CD14-positive monocyte (primary cell): ENCODE measurements at regions not wholly inside any gene's neighbourhood (a gene's known extent, or its start where the extent isn't known, plus 50 kb on each side); places are given as distances from the start of the nearest gene placed in this dataset.

ENCODE experiments used
- DNase-seq, 3 donors: peaks; one replicate each; pipeline ENCODE4 v3.0.0-alpha.2; 2011 to 2022
- H2AFZ ChIP-seq: 2 replicates; pipeline ENCODE4 v1.6.0; 2012; ENCODE audit warnings: mild to moderate bottlenecking, low read depth, low read length, inconsistent platforms; ENCODE audit not compliant: insufficient read depth, poor library complexity, severe bottlenecking
- H3K27ac ChIP-seq, 2 donors: 1 replicate in 1 of 2; 2 replicates in 1 of 2; pipeline ENCODE4 v1.5.1; 2012 to 2013; ENCODE audit warnings: low read length in 2 of 2, control low read depth in 1 of 2, inconsistent platforms in 1 of 2, low read depth in 1 of 2, mild to moderate bottlenecking in 1 of 2
- H3K27me3 ChIP-seq, 2 donors: one replicate each; pipeline versions ENCODE4 v1.6.0 to v1.6.1; 2011 to 2013; ENCODE audit warnings: low read length in 2 of 2; ENCODE audit not compliant: control insufficient read depth in 2 of 2, insufficient read depth in 2 of 2
- H3K36me3 ChIP-seq, 2 donors: replicated peaks in 1 of 2; 1 replicate in 1 of 2; 2 replicates in 1 of 2; pipeline versions ENCODE4 v1.5.1 to v1.6.1; 2012 to 2013; ENCODE audit warnings: low read length in 2 of 2, control low read depth in 1 of 2, inconsistent platforms in 1 of 2, mild to moderate bottlenecking in 1 of 2; ENCODE audit not compliant: insufficient read depth in 2 of 2, control insufficient read depth in 1 of 2
- H3K4me1 ChIP-seq, 2 donors: 1 replicate in 1 of 2; 2 replicates in 1 of 2; pipeline versions ENCODE4 v1.5.1 to v1.6.1; 2012 to 2013; ENCODE audit warnings: low read length in 2 of 2, control low read depth in 1 of 2, inconsistent platforms in 1 of 2, mild to moderate bottlenecking in 1 of 2, moderate library complexity in 1 of 2; ENCODE audit not compliant: insufficient read depth in 2 of 2, control insufficient read depth in 1 of 2
- H3K4me2 ChIP-seq: replicated peaks from 2 replicates; pipeline ENCODE3; 2012; ENCODE audit warnings: low read length, moderate library complexity, mild to moderate bottlenecking; ENCODE audit not compliant: poor library complexity, severe bottlenecking; ENCODE audit errors: extremely low read depth
- H3K4me3 ChIP-seq, 3 experiments: fragments of 200-600 bp in 1 of 3; sonication (generic) in 1 of 3; replicated peaks in 1 of 3; 1 replicate in 2 of 3; 2 replicates in 1 of 3; pipeline ENCODE4 v1.5.1; 2011 to 2013; ENCODE audit warnings: low read length in 3 of 3, mild to moderate bottlenecking in 3 of 3, control low read depth in 2 of 3, low read depth in 2 of 3, inconsistent platforms in 1 of 3, moderate library complexity in 1 of 3
- H3K79me2 ChIP-seq: 2 replicates; pipeline ENCODE4 v1.6.0; 2012; ENCODE audit warnings: mild to moderate bottlenecking, control low read depth, inconsistent platforms, low read length, moderate library complexity; ENCODE audit not compliant: insufficient read depth
- H3K9ac ChIP-seq: 2 replicates; pipeline ENCODE4 v1.6.0; 2017; ENCODE audit warnings: low read length, mild to moderate bottlenecking; ENCODE audit not compliant: insufficient read depth, poor library complexity, severe bottlenecking
- H3K9me3 ChIP-seq, 2 donors: replicated peaks in 1 of 2; 1 replicate in 1 of 2; 2 replicates in 1 of 2; pipeline versions ENCODE4 v1.5.1 to v1.6.1; 2012 to 2013; ENCODE audit warnings: low read length in 2 of 2, control low read depth in 1 of 2; ENCODE audit not compliant: control insufficient read depth in 1 of 2, insufficient read depth in 1 of 2
- H4K20me1 ChIP-seq: 2 replicates; pipeline ENCODE4 v1.6.0; 2012; ENCODE audit warnings: mild to moderate bottlenecking, low read length, control low read depth, moderate library complexity; ENCODE audit not compliant: insufficient read depth
- H3K27ac Mint-ChIP-seq, 7 donors: one replicate each; pipeline ENCODE4 v1.8.0; 2020; ENCODE audit warnings: mild to moderate bottlenecking in 7 of 7, mixed read lengths in 7 of 7, moderate library complexity in 6 of 7, inconsistent platforms in 2 of 7
- H3K27me3 Mint-ChIP-seq, 3 donors: one replicate each; pipeline ENCODE4 v1.8.0; 2021 to 2022; ENCODE audit warnings: low read depth in 3 of 3, mild to moderate bottlenecking in 3 of 3, mixed read lengths in 3 of 3, moderate library complexity in 3 of 3, inconsistent platforms in 1 of 3
- H3K36me3 Mint-ChIP-seq, 2 donors: one replicate each; pipeline ENCODE4 v1.8.0; 2020; ENCODE audit warnings: mixed read lengths in 2 of 2, inconsistent platforms in 1 of 2, mild to moderate bottlenecking in 1 of 2
- H3K4me1 Mint-ChIP-seq: one replicate; pipeline ENCODE4 v1.8.0; 2020; ENCODE audit warnings: mild to moderate bottlenecking, mixed read lengths
- H3K4me3 Mint-ChIP-seq, 2 donors: one replicate each; pipeline ENCODE4 v1.8.0; 2020; ENCODE audit warnings: mild to moderate bottlenecking in 2 of 2, mixed read lengths in 2 of 2, moderate library complexity in 1 of 2
- H3K9me3 Mint-ChIP-seq, 7 donors: one replicate each; pipeline ENCODE4 v1.8.0; 2020 to 2022; ENCODE audit warnings: mixed read lengths in 7 of 7, mild to moderate bottlenecking in 6 of 7, moderate library complexity in 6 of 7, inconsistent platforms in 2 of 7
- WGBS: methylation state at CpG from one replicate; pipeline ENCODE4 v1.1.5; 2013; ENCODE audit warnings: missing lambda C conversion rate; ENCODE audit not compliant: insufficient coverage; 5-methylcytosine and 5-hydroxymethylcytosine counted together
- intact Hi-C, 2 donors: fragments of 100-400 bp; cut with micrococcal nuclease; formaldehyde crosslinking; loops; one replicate each; pipeline versions ENCODE4 v1.15.0 to v1.15.1; 2023
- TF ChIP-seq, protein P1 (sequence below): fragments of 200-600 bp; IDR thresholded peaks from one replicate; pipeline ENCODE4 v1.8.0; 2022; ENCODE audit warnings: antibody characterized with exemption, mild to moderate bottlenecking

DNA sequence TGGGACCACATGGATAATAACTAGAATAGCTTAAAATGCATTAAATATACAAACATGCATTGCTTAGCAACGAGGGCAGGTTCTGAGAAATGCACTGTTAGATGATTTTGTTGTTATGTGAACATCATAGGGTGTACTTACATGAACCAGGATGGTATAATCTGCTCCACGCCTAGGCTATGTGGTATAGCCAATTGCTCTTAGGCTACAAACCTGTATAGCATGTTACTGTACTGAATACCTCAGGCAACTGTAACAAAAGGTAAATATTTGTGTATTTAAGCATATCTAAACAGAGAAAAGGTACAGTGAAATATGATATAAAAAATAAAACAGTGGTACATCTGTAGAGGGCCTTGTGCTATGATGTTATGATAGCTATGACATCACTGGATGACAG is 169.2 kb upstream of the IL15 start:
- Mint-ChIP-seq H3K4me3 (no peak overlapping the region), H3K36me3 (peaks cover 0 to 4% of the 10 kb centered on the region in 2 donors), H3K27me3 (peaks cover 0 to 1% (median 0%) of the 10 kb centered on the region in 3 donors), H3K9me3 (peaks cover 0 to 6% (median 2%) of the 10 kb centered on the region in 7 donors), H3K4me1 (no peaks in the 10 kb centered on the region), H3K27ac (no peak overlapping the region)
- Histone ChIP-seq H3K9ac (no peak overlapping the region), H3K9me3 (peaks cover 0 to 3% of the 10 kb centered on the region in 2 donors), H3K4me3 (no peak overlapping the region), H3K4me2 (no peak overlapping the region), H3K27ac (no peak overlapping the region), H3K79me2 (no peaks in the 10 kb centered on the region), H3K36me3 (no peaks in the 10 kb centered on the region), H3K27me3 (no peaks in the 10 kb centered on the region), H4K20me1 (peaks cover 9% of the 10 kb centered on the region), H2AFZ (no peak overlapping the region), H3K4me1 (no peaks in the 10 kb centered on the region)
- DNase-seq, result no peak
- no CpG with 5 or more reads among the region's 2 CpGs for WGBS
- intact Hi-C loops, result no loop called here
- TF ChIP-seq, protein P1, sequence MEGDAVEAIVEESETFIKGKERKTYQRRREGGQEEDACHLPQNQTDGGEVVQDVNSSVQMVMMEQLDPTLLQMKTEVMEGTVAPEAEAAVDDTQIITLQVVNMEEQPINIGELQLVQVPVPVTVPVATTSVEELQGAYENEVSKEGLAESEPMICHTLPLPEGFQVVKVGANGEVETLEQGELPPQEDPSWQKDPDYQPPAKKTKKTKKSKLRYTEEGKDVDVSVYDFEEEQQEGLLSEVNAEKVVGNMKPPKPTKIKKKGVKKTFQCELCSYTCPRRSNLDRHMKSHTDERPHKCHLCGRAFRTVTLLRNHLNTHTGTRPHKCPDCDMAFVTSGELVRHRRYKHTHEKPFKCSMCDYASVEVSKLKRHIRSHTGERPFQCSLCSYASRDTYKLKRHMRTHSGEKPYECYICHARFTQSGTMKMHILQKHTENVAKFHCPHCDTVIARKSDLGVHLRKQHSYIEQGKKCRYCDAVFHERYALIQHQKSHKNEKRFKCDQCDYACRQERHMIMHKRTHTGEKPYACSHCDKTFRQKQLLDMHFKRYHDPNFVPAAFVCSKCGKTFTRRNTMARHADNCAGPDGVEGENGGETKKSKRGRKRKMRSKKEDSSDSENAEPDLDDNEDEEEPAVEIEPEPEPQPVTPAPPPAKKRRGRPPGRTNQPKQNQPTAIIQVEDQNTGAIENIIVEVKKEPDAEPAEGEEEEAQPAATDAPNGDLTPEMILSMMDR, result no peak

DNA sequence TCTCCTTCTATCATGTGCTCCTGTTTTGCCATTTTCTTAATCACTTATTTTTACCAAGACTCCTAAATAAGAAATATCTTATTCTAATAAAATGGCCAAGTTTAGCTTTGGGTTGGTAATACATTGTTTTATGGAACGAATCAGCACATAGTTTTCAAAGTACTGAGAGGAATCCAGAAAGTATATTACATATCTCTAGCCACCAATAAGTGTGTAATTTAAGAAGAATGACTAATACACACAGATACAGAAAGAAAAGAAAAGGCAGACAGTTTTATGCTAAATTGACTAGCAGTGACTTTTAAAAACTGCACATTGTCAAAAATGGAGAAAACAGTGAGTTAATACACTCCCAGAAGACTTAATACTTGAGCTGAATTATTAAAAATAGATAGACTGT is 167.0 kb upstream of the IL15 start:
- no peak overlapping the region for H3K9ac ChIP-seq
- peaks cover 5% of the 10 kb centered on the region for H4K20me1 ChIP-seq
- no peaks in the 10 kb centered on the region for H3K27me3 ChIP-seq
- H3K4me2 ChIP-seq, result no peak overlapping the region
- peaks cover 0 to 3% of the 10 kb centered on the region in 2 donors for H3K9me3 ChIP-seq
- H3K79me2 ChIP-seq, result no peaks in the 10 kb centered on the region
- Mint-ChIP-seq H3K27ac (no peak overlapping the region), H3K4me1 (no peaks in the 10 kb centered on the region), H3K9me3 (peaks cover 0 to 4% (median 2%) of the 10 kb centered on the region in 7 donors), H3K36me3 (peaks cover 0 to 4% of the 10 kb centered on the region in 2 donors), H3K4me3 (no peak overlapping the region), H3K27me3 (no peaks in the 10 kb centered on the region)
- no peak overlapping the region for H2AFZ ChIP-seq
- no CpG with 5 or more reads among the region's 1 CpG for WGBS
- intact Hi-C loops, result no loop called here
- H3K4me3 ChIP-seq, result no peak overlapping the region
- no peak overlapping the region for H3K27ac ChIP-seq
- H3K4me1 ChIP-seq, result no peaks in the 10 kb centered on the region
- no peaks in the 10 kb centered on the region for H3K36me3 ChIP-seq
- no peak for DNase-seq
- TF ChIP-seq, protein P1, result no peak
